T-helper 1 cell (primary cell): ENCODE measurements at regions not wholly inside any gene's neighbourhood (a gene's known extent, or its start where the extent isn't known, plus 50 kb on each side); places are given as distances from the start of the nearest gene placed in this dataset.
"Not testable (repeated sequence)": the region's sequence is repeated elsewhere in the genome, so short reads cannot be mapped to it uniquely, and the experiment has no call there.

Experiments used
- DNase-seq, 5 donors: peaks; one replicate each; pipeline ENCODE4 v3.0.0-alpha.2; 2012 to 2020

DNA sequence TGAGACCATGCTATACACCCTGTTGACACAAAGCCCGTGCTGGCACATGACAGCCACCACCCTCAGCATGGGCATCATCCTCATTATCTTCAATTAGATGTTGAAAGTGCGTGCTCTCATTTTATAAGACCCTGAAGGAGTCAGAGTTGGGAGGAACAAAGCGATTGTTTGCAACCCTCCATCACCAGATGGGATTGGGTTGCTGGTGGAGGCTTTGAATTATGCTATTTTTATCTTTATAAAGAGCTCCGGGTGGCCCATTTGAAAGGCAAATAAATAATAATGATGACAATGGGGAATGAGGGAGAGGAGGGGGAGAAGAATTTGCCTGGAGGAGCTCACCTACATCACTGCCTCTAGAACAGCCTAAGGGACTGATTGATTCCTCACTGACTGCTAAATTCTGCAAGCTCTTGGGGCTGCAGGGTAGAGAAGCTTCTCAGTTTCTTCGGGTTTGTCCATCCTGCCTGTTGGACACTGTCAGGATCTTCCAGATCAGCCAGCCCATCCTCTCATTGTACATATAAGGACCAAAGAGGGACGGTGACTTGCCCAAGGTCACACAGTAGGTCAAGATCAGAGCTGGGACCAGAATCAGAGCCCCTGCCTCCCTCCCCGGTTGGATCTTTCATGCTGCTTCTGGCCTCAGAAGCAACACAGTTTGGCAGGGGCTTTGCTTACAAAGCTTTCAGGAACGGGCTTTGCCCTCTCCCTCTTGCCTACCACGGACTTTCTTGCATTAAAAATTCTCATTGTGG is 130.9 kb upstream of the ZBTB40 start:
- no peak for DNase-seq

GRCh38 chr1:22321917-22322316 is 129.7 kb upstream of the ZBTB40 start:
- DNase-seq, result no peak

GRCh38 chr1:22323141-22323845 is 128.4 kb upstream of the ZBTB40 start:
- DNase-seq, result no peak

- no peak for DNase-seq
These were observed 127.7 kb upstream of the ZBTB40 start for GRCh38 chr1:22323846-22324504.

- DNase-seq, result no peak
These were observed 125.9 kb upstream of the ZBTB40 start for GRCh38 chr1:22325531-22326371.

- DNase-seq, result no peak
These were observed 125.2 kb upstream of the ZBTB40 start for GRCh38 chr1:22326372-22326915.

GRCh38 chr1:22326931-22327330 is 124.7 kb upstream of the ZBTB40 start:
- DNase-seq, result no peak

DNA sequence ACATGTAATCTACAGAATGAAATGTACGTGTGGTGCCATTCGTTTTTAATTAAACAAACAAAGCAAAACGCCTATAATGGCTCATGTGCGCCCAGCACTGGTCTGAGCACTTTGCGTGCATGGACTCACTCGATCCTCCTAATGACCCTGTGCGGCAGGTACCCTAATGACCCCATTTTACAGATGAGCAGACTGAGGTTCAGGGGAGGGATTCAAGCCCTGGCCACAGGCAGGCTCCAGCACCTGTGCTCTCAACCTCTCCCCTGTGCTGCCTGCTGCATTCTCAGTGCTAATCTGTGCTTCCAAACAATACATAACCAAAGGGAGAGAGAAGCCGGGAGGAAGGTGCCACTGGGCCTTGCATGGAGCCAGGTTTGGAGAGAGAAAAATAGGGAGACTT is 124.2 kb upstream of the ZBTB40 start:
- DNase-seq, result no peak

GRCh38 chr1:22328331-22329147 is 123.1 kb upstream of the ZBTB40 start:
- no peak for DNase-seq

DNA sequence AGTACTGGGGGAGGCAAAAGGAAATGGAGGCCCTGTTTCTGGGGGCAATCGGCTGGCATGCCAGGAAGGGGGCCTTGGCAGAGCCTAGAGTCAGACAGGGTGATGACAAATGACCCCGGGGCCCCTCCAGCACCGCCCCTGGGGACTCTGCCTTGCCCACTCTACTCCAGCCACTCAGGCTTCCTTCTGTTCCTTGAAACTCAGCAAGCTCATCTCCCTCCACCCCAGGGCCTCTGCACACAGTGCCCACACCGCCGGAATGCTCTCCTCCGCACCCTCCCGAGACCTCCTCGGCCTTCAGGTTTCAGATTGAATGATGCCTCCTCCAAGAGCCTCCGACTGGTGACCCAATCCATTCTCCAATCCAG is 122.5 kb upstream of the ZBTB40 start:
- DNase-seq, result no peak

GRCh38 chr1:22330092-22330759 is 121.4 kb upstream of the ZBTB40 start:
- no peak for DNase-seq

GRCh38 chr1:22330760-22331119 is 120.9 kb upstream of the ZBTB40 start:
- DNase-seq, result no peak

- DNase-seq, result no peak
These were observed 119.8 kb upstream of the ZBTB40 start for GRCh38 chr1:22331618-22332423.

GRCh38 chr1:22332424-22332717 is 119.3 kb upstream of the ZBTB40 start:
- no peak for DNase-seq

- DNase-seq, result no peak
These were observed 118.7 kb upstream of the ZBTB40 start for GRCh38 chr1:22332795-22333499.

GRCh38 chr1:22333516-22334121 is 118.0 kb upstream of the ZBTB40 start:
- DNase-seq, result no peak

DNA sequence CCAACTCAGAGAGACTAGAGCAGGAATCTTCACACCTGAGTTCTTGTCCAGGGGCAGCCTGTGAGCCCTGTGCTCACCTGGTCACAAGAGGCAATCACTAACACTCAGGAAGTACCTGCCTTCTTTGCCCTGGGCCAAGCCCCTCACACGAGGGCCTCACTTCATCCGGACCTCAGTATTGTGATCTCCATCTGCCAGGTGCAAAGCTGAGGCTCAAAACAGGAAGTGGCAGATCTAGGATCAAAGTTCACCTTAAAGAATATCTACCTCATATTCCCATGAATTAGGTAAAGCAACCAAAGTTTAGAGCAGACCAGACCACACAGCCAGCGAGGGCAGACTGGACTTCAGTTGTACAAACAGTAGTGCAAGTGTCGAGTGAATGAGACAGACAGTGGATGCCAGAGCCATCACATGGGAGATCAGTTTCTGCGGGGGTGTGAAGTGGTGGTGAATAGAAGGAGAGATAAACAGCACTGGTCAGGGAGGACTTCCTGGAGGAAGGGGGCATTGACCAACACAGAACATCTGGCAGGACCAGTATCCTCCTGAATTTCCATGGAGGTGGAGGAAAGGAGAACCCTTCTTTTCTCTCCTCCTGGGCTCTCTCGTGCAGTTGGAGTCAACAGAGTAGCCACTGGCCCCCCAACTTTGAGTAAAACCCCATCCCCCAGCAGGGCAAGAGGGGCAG is 116.6 kb upstream of the ZBTB40 start:
- DNase-seq, result no peak

GRCh38 chr1:22336274-22336673 is 115.4 kb upstream of the ZBTB40 start:
- DNase-seq, result not testable (repeated sequence)
